Fibroblast of upper back skin (primary cell): ENCODE measurements at regions not wholly inside any gene's neighbourhood (a gene's known extent, or its start where the extent isn't known, plus 50 kb on each side); places are given as distances from the start of the nearest gene placed in this dataset.

ENCODE experiments used
- DNase-seq: peaks from one replicate; pipeline ENCODE4 v3.0.0-alpha.2; 2013

GRCh38 chr11:133693110-133693509 is 152.2 kb downstream of the SPATA19 start:
- DNase-seq = no peak

- no peak for DNase-seq
Observed at GRCh38 chr11:133692126-133692934, 153.0 kb downstream of the SPATA19 start.

DNA sequence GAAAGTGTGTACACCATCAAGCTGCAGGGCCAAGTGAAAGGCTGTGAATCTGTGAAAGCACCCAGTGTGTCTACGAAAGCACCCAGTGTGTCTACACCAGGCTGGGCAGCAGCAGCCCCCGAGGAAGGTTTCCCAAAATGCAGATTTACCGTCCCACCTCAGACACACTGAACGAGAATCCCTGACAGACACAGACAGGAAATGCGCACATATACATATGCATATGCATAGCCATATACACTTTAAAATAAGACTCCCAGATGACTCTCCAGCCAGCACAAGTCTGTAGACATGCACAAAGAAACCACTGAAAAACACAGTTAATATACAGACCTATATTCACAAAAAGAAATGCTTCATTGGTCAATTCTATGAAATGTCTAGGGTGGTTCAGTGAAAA is 155.5 kb upstream of the OPCML start:
- DNase-seq = no peak

DNA sequence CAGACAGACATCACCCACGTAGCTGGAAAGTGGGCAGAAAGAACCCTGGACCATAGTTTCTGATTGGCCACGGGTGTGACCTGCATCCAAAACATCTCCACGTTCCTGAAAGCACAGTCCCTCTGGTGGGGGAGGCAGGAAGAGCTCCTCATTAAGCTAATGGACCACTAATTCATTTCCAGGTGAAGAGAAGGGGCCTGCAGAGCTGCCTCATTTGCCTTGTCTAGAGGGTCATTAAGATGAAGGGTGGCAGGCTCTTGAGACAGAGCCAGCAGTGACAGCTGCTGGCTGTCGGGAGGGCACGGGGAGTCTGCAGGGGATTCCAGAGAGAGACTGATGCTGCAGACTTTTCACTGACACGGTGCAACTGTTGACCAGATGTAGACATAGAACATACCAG is 149.6 kb upstream of the OPCML start:
- DNase-seq = no peak

DNA sequence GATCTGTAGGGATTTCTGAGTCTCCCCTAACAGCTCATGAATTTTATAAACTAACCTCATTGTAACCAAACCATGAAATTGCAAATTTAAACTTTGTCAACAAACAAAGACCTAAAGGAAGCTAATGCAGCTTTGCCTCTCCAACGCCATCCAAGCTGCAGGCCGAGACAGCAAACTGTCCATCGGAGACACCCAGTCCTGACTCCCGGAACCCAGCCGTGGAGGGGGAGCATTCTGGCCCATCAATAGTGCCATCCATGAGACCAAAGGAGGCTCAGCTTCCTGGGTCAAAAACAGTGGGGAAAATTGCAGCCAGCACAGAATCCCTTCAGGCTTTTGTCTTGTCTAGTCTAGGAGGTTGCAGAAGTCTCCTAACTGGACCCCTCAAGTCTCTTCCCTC is 147.6 kb upstream of the OPCML start:
- no peak for DNase-seq

DNA sequence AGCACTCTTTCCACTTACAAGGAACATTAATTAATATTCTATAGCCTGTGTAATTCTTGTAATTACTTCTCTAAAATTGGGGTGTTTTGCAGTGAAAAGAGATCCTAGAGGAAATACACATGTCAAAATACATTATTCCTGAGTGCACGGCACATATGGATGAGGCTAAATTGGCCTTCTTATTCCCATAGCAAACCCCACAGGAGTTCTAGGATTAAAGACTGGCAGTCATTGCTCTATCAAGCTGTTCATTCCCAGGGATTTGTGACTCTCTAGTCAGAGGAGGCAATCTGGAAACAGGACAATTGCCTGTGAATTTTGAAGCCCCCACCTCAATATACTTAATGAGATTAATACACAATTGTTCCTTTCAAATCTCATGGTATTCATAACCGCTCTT is 145.9 kb upstream of the OPCML start:
- no peak for DNase-seq

GRCh38 chr11:133677387-133677786 is 145.1 kb upstream of the OPCML start:
- no peak for DNase-seq

DNA sequence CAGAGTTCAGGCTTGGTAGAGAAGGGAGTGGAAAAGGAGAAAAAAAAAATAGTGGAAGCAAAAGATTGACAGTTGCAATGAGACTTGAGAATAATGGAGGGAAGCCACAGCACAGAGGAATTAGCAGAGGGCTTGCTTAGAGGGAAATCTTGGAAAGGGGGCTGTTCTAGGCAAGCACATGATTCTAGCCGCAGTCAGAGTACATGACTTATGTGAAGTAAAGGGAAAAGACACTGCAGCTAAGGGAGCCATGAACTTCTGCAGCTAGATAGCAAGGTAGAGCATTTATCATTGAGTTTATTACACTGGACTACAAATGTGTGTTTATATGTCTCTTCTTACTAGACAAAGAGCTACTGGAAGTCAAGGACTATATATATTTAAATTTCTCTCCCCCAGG is 144.0 kb upstream of the OPCML start:
- no peak for DNase-seq

DNA sequence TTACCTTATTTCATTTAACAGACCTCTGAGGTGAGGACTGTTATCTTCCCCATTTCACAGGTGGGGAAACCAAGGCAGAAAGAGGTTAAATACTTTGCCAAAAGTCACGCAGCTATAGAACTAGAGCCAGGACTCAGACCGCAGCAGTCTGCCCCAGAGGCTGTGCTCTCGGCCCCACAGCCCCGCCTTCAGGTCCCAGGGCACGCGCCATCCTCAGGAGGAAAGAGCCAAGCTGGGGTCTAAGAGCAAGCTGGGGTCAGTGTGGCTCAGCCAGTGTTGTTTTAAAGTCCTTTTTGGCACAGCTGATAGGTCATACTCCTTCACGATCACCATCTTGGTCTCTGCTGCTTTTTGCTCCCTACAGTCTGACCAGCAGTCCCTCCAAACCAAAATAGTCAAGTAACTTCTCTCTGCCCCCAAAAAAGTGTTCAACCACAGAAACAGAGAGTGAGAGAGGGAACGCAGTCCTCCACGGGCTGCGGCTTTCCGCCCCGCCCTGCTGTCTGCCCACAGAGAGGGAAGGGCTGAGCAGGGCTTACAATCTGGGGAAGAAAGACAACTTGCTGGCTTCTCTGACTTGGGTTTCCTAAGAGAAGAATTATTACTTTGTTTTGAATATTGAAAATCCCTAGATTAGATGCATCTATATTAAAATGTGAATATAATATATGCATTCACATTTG is 137.2 kb upstream of the OPCML start:
- DNase-seq = no peak

- DNase-seq = no peak
Observed at GRCh38 chr11:133663135-133663985, 131.1 kb upstream of the OPCML start.

- no peak for DNase-seq
Observed at GRCh38 chr11:133661846-133662245, 129.5 kb upstream of the OPCML start.

DNA sequence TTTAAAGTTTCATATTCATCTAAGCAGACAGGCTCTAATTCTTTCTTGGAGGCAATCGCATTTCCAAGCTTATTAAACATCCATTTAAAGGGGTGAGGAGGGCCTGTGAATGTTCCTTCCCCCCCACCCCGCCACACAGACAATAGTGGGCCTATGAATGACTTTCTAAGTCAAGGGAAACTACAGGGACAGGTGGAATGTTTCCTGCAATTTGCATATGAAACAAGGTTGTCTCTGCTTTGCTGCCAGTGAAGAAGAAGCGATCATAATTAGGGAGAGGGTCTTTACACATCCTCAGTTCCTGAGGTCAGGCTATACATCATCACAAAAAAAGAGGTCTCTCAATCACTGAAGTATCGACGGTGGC is 127.9 kb upstream of the OPCML start:
- DNase-seq = no peak

GRCh38 chr11:133659538-133660201 is 127.4 kb upstream of the OPCML start:
- peak; percentile 1 for DNase-seq

- no peak for DNase-seq
Observed at GRCh38 chr11:133657054-133657453, 124.8 kb upstream of the OPCML start.

GRCh38 chr11:133656082-133656635 is 123.9 kb upstream of the OPCML start:
- DNase-seq = no peak

- DNase-seq = no peak
Observed at GRCh38 chr11:133654630-133655212, 122.4 kb upstream of the OPCML start.

DNA sequence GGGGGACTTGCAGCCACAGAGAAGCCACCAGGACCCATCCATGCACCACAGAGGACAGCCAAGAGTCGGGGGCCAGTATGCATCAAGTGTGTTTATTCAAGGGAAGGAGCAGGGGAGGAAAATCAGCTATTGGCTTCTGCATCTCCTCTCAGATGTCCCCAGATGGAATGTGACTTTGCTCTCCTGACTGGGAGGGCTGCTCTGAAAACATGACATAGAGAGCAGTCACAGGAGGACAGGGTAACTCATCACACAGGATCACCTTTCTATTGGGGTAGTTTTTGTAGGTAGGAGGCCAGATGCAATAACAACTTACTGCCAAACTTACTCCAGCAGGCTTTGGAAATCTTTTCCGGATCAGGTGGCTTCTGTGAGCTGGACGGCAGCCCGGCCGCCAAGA is 121.0 kb upstream of the OPCML start:
- no peak for DNase-seq

DNA sequence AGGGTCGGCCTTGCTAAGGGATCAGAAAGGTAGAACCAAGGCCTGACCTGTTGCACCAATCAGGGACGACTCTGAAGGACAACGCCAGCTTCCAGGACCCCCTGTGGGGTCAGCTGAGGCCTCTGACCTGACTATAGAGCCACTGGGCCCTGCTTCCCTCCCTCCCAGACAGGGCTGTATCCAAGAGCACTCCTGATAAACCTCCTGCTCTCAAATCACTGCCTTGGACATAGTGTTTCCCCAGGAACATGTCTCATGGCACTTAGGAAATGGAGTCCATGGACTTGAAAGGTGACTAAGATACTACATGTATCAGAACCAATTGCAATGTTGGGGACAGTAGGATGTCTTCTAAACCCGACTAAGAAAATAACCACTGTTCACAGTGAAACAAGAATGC is 117.8 kb upstream of the OPCML start:
- DNase-seq = no peak

- no peak for DNase-seq
Observed at GRCh38 chr11:133649040-133649439, 116.7 kb upstream of the OPCML start.

- DNase-seq = no peak
Observed at GRCh38 chr11:133639408-133639807, 107.1 kb upstream of the OPCML start.

DNA sequence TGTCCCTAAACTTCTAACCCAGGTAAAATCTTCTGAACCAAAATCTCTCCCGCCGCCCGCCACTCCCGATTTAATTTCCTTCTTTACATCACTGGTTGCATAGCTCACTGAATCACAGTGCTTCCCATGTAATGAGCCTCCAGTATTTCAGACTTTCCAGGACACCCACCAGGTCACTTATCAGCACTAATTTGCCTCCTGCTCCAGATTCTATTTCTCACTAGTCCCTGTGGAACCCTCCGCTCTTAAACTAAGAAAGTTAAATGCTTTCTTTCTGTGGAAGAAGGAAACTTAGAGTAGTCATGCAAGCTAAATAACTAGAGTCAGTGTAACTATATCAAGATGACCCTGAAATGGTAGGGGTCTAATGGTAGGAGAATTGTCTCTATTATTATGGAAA is 106.6 kb upstream of the OPCML start:
- DNase-seq = no peak

GRCh38 chr11:133636711-133637355 is 104.5 kb upstream of the OPCML start:
- DNase-seq = no peak
